Ascending aorta (tissue), 2 donors: ENCODE measurements at regions not wholly inside any gene's neighbourhood (a gene's known extent, or its start where the extent isn't known, plus 50 kb on each side); places are given as distances from the start of the nearest gene placed in this dataset.

Source experiments
- DNase-seq, 2 donors: peaks; one replicate each; pipeline ENCODE4 v3.0.0-alpha.2; 2019; ENCODE audit warnings: low spot score in 2 of 2
- H3K27ac ChIP-seq, 2 donors: fragments of 200-600 bp; sonication (generic); one replicate each; pipeline ENCODE4 v1.5.1; 2016 to 2017; ENCODE audit warnings: mild to moderate bottlenecking in 1 of 2
- H3K27me3 ChIP-seq: fragments of 200-600 bp; sonication (generic); one replicate; pipeline ENCODE4 v1.5.1; 2017
- H3K36me3 ChIP-seq, 2 donors: fragments of 200-600 bp; sonication (generic); one replicate each; pipeline ENCODE4 v1.5.1; 2016
- H3K4me1 ChIP-seq, 2 donors: fragments of 200-600 bp; sonication (generic); one replicate each; pipeline ENCODE4 v1.5.1; 2016 to 2017; ENCODE audit warnings: mild to moderate bottlenecking in 1 of 2
- H3K4me3 ChIP-seq, 2 donors: fragments of 200-600 bp; sonication (generic); one replicate each; pipeline ENCODE4 v1.5.1; 2016 to 2017; ENCODE audit warnings: mild to moderate bottlenecking in 1 of 2
- H3K9me3 ChIP-seq, 2 donors: fragments of 200-600 bp; sonication (generic); one replicate each; pipeline ENCODE4 v1.5.1; 2016
- intact Hi-C: fragments of 100-400 bp; cut with DNase I; formaldehyde crosslinking; loops from one replicate; pipeline ENCODE4 v1.15.1; 2023
- TF ChIP-seq, protein P1 (sequence below), 3 experiments: fragments of 200-600 bp in 2 of 3; fragments of 450-650 bp in 1 of 3; sonication (generic) in 2 of 3; IDR thresholded peaks; one replicate each; pipeline ENCODE4 v1.5.1; 2016 to 2019; ENCODE audit warnings: antibody characterized with exemption in 3 of 3, mild to moderate bottlenecking in 1 of 3, moderate library complexity in 1 of 3

DNA sequence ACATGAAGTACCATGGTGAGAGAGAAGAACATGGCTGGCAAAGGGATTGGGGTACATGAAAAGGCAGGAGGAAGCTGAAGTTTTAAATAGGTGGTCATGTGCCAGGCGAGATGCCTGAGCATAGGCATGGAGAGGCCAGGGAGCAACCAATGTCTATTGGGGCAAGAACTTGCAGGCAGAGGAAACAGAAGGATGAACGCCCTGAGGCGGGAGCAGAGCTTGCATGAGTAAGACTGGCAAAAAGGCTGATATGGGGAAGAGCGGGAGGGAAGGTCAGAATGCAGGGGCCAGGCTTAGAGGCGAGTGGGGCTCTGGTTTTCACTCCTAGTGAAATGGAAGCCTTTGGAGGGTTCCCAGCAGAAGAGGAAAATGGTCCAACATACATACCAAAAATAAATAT lies 52.5 kb upstream of the VSTM5 start:
- intact Hi-C loops, result no loop called here
- no peak for DNase-seq
- H3K27me3 ChIP-seq, result no peaks in the 10 kb centered on the region
- TF ChIP-seq, protein P1, sequence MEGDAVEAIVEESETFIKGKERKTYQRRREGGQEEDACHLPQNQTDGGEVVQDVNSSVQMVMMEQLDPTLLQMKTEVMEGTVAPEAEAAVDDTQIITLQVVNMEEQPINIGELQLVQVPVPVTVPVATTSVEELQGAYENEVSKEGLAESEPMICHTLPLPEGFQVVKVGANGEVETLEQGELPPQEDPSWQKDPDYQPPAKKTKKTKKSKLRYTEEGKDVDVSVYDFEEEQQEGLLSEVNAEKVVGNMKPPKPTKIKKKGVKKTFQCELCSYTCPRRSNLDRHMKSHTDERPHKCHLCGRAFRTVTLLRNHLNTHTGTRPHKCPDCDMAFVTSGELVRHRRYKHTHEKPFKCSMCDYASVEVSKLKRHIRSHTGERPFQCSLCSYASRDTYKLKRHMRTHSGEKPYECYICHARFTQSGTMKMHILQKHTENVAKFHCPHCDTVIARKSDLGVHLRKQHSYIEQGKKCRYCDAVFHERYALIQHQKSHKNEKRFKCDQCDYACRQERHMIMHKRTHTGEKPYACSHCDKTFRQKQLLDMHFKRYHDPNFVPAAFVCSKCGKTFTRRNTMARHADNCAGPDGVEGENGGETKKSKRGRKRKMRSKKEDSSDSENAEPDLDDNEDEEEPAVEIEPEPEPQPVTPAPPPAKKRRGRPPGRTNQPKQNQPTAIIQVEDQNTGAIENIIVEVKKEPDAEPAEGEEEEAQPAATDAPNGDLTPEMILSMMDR (IDR thresholded peaks at IDR 0.05), result no peak
- no peaks in the 10 kb centered on the region for H3K4me1 ChIP-seq
- H3K36me3 ChIP-seq, result no peaks in the 10 kb centered on the region
- no peak overlapping the region for H3K27ac ChIP-seq
- H3K9me3 ChIP-seq, result no peaks in the 10 kb centered on the region
- no peak overlapping the region for H3K4me3 ChIP-seq

DNA sequence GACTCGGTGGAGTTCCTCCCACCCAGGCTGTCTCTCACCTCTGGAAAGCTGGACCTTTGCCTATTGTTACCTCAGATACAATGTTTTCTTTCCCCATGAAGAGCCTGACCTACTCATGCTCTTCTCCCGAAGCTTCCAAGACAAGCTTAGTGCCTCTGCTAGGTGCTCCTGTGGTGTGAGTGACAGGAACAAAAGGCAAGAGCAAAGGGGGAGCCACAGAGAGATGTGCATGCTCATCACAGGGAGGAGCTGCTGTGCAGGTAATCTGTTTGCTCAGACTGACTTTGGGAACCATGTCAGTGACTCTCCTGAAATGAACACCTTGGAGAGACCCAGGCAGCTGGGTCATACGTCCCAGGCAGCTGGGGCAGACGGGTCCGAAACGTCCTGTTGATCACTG lies 53.6 kb upstream of the VSTM5 start:
- Histone ChIP-seq H3K4me1 (no peaks in the 10 kb centered on the region), H3K9me3 (no peaks in the 10 kb centered on the region), H3K36me3 (no peaks in the 10 kb centered on the region), H3K27me3 (no peaks in the 10 kb centered on the region), H3K27ac (no peak overlapping the region), H3K4me3 (no peak overlapping the region)
- DNase-seq, result no peak
- intact Hi-C loops, result no loop called here
- TF ChIP-seq, protein P1 (IDR thresholded peaks at IDR 0.05), result no peak

DNA sequence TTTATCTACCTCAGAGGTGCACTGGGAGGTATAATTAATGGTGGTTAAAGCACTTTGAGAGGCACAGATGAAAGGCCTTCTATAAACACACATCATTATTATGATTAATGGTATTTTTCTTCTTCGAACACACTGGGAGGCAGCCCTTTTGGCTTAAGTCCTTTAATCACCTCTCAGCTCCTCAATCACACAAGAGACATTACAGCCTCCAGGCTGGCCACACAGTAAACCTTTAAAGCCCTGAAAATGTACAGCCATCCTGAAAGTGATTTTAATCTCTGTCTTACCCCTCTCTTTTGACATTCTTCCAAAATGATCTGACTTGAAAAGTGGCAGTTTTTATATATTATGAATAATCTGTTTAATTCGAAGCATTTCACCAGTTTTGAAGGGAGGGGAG lies 54.3 kb upstream of the VSTM5 start:
- Histone ChIP-seq H3K4me1 (no peaks in the 10 kb centered on the region), H3K27ac (no peak overlapping the region), H3K4me3 (no peak overlapping the region), H3K9me3 (no peaks in the 10 kb centered on the region), H3K27me3 (no peaks in the 10 kb centered on the region), H3K36me3 (no peaks in the 10 kb centered on the region)
- intact Hi-C loops, result no loop called here
- TF ChIP-seq, protein P1 (IDR thresholded peaks at IDR 0.05), result no peak
- no peak for DNase-seq

DNA sequence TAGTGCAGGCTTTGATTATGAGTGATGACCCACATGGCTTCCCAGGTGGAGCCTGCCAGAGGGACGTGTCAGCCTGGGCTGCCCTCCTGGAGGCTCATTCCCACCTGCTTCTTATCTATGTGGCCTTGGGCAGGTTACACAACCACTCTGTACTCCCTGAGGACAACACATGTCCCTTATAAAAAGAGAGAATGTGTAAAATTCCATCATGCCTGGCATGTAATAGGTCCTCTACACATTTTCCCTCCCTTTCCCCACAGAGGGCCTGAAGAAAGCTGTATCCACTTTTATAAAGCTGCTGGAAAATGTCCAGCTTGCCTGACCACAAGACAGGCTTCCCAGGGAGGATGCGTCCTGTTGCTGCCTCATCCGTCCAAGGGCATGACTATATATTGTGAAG lies 55.0 kb upstream of the VSTM5 start:
- Histone ChIP-seq H3K36me3 (no peaks in the 10 kb centered on the region), H3K4me3 (no peak overlapping the region), H3K4me1 (no peaks in the 10 kb centered on the region), H3K27ac (no peak overlapping the region), H3K9me3 (no peaks in the 10 kb centered on the region), H3K27me3 (no peaks in the 10 kb centered on the region)
- TF ChIP-seq, protein P1 (IDR thresholded peaks at IDR 0.05), result no peak
- intact Hi-C loops, result no loop called here
- DNase-seq, result no peak

DNA sequence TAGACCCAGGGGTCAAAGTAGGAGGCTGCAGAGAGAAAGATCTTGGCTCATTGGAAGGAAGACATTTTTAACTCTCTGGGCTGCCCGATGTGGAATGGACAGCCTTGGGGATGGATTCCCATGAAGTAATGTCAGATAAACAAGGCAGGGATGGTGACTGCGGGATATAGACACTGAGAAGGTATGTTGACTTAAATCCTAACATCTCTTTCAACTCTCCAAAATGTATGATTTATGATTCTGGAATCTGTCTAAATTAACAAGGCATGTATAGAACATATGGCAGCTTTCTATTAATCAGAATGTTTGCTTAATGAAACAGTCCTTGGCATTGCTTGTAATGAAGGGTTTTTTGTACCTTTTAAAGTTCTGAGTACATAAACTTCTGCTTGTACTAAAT lies 56.1 kb upstream of the VSTM5 start:
- Histone ChIP-seq H3K4me3 (no peak overlapping the region), H3K9me3 (no peaks in the 10 kb centered on the region), H3K27me3 (no peaks in the 10 kb centered on the region), H3K4me1 (no peaks in the 10 kb centered on the region), H3K27ac (no peak overlapping the region), H3K36me3 (no peaks in the 10 kb centered on the region)
- TF ChIP-seq, protein P1 (IDR thresholded peaks at IDR 0.05), result no peak
- DNase-seq, result no peak
- intact Hi-C loops, result no loop called here

DNA sequence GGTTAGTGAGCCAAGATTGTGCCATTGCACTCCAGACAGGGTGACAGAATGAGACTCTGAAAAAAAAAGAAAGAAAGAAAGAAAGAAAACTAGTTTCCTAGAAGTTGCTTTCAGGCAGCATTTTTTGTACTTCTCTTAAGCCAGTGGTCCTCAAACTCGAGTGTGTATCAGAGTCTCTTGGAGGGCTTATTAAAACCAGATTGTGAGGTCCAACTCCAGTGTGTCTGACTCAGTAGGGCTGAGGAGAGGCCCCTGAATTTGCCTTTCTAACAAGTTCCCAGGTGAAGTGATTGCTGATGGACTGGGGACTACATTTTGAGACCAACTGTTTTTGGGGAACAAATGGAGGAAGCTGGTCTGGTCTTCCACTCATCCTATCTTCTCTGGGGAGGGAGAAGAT lies 57.5 kb upstream of the VSTM5 start:
- intact Hi-C loops, result no loop called here
- TF ChIP-seq, protein P1 (IDR thresholded peaks at IDR 0.05), result no peak
- DNase-seq, result no peak
- Histone ChIP-seq H3K4me1 (no peaks in the 10 kb centered on the region), H3K36me3 (no peaks in the 10 kb centered on the region), H3K27me3 (no peaks in the 10 kb centered on the region), H3K27ac (no peak overlapping the region), H3K4me3 (no peak overlapping the region), H3K9me3 (no peaks in the 10 kb centered on the region)
